GM18502 (cell line): ENCODE measurements at regions not wholly inside any gene's neighbourhood (a gene's known extent, or its start where the extent isn't known, plus 50 kb on each side); places are given as distances from the start of the nearest gene placed in this dataset.
"Not testable (repeated sequence)": the region's sequence is repeated elsewhere in the genome, so short reads cannot be mapped to it uniquely, and the experiment has no call there.

Source experiments
- ATAC-seq: cut with Tn5 transposase; IDR thresholded peaks from one replicate; pipeline ENCODE4 v1.9.1; 2021; ENCODE audit warnings: mild to moderate bottlenecking; ENCODE audit not compliant: unreplicated experiment, poor library complexity

- no peak for ATAC-seq
Observed at GRCh38 chr5:14054965-14055963, 87.9 kb upstream of the TRIO start.

- ATAC-seq = no peak
Observed at GRCh38 chr5:14054111-14054854, 88.9 kb upstream of the TRIO start.

GRCh38 chr5:14050821-14051220 is 92.3 kb upstream of the TRIO start:
- ATAC-seq = no peak

GRCh38 chr5:14048434-14048833 is 94.7 kb upstream of the TRIO start:
- ATAC-seq = no peak

- ATAC-seq = no peak
Observed at GRCh38 chr5:14041528-14042192, 97.2 kb upstream of the DNAH5 start.

GRCh38 chr5:14040542-14040941 is 96.1 kb upstream of the DNAH5 start:
- no peak for ATAC-seq

- ATAC-seq = no peak
Observed at GRCh38 chr5:14039576-14039975, 95.1 kb upstream of the DNAH5 start.

- ATAC-seq = no peak
Observed at GRCh38 chr5:14039063-14039462, 94.6 kb upstream of the DNAH5 start.

- no peak for ATAC-seq
Observed at GRCh38 chr5:14038341-14038959, 94.0 kb upstream of the DNAH5 start.

GRCh38 chr5:14036947-14037346 is 92.5 kb upstream of the DNAH5 start:
- ATAC-seq = no peak

- no peak for ATAC-seq
Observed at GRCh38 chr5:14036514-14036913, 92.0 kb upstream of the DNAH5 start.

GRCh38 chr5:14035859-14036503 is 91.5 kb upstream of the DNAH5 start:
- peak; percentile 64 for ATAC-seq

- no peak for ATAC-seq
Observed at GRCh38 chr5:14034963-14035362, 90.5 kb upstream of the DNAH5 start.

GRCh38 chr5:14032918-14033317 is 88.4 kb upstream of the DNAH5 start:
- ATAC-seq = no peak

GRCh38 chr5:14028938-14029584 is 84.6 kb upstream of the DNAH5 start:
- ATAC-seq = no peak

GRCh38 chr5:14028188-14028587 is 83.7 kb upstream of the DNAH5 start:
- ATAC-seq = no peak

- no peak for ATAC-seq
Observed at GRCh38 chr5:14025569-14026286, 81.2 kb upstream of the DNAH5 start.

GRCh38 chr5:14022971-14023370 is 78.5 kb upstream of the DNAH5 start:
- ATAC-seq = no peak

- ATAC-seq = not testable (repeated sequence)
Observed at GRCh38 chr5:14020944-14021343, 76.5 kb upstream of the DNAH5 start.
